Renal pelvis (tissue), 1 donor: ENCODE measurements at regions not wholly inside any gene's neighbourhood (a gene's known extent, or its start where the extent isn't known, plus 50 kb on each side); places are given as distances from the start of the nearest gene placed in this dataset.
A peak's percentile ranks its signal among the peaks of the same experiment; 100 is the strongest.

Source experiments
- DNase-seq: peaks from one replicate; pipeline ENCODE4 v3.0.0-alpha.2; 2013

GRCh38 chr13:111893607-111894443 lies 173.1 kb upstream of the SOX1 start:
- peak; percentile 57 for DNase-seq

GRCh38 chr13:111895896-111896821 lies 170.8 kb upstream of the SOX1 start:
- DNase-seq: no peak

- DNase-seq: no peak
Measured at GRCh38 chr13:111897178-111897845, 169.6 kb upstream of the SOX1 start.

- no peak for DNase-seq
Measured at GRCh38 chr13:111897846-111898215, 169.1 kb upstream of the SOX1 start.

GRCh38 chr13:111898956-111899713 lies 167.8 kb upstream of the SOX1 start:
- DNase-seq: no peak

- DNase-seq: no peak
Measured at GRCh38 chr13:111899714-111900389, 167.1 kb upstream of the SOX1 start.

- DNase-seq: peak; percentile 83
Measured at GRCh38 chr13:111900390-111901131, 166.4 kb upstream of the SOX1 start.

- DNase-seq: no peak
Measured at GRCh38 chr13:111901267-111901915, 165.6 kb upstream of the SOX1 start.

- no peak for DNase-seq
Measured at GRCh38 chr13:111902726-111903125, 164.2 kb upstream of the SOX1 start.

GRCh38 chr13:111903143-111903542 lies 163.8 kb upstream of the SOX1 start:
- DNase-seq: no peak

GRCh38 chr13:111904166-111904565 lies 162.8 kb upstream of the SOX1 start:
- no peak for DNase-seq

- no peak for DNase-seq
Measured at GRCh38 chr13:111904701-111905608, 162.0 kb upstream of the SOX1 start.

- DNase-seq: no peak
Measured at GRCh38 chr13:111905609-111905945, 161.4 kb upstream of the SOX1 start.

- no peak for DNase-seq
Measured at GRCh38 chr13:111906306-111906705, 160.6 kb upstream of the SOX1 start.

GRCh38 chr13:111906816-111907215 lies 160.1 kb upstream of the SOX1 start:
- no peak for DNase-seq

GRCh38 chr13:111907341-111907880 lies 159.5 kb upstream of the SOX1 start:
- no peak for DNase-seq

GRCh38 chr13:111908361-111908760 lies 158.6 kb upstream of the SOX1 start:
- DNase-seq: no peak

- DNase-seq: no peak
Measured at GRCh38 chr13:111908981-111909380, 158.0 kb upstream of the SOX1 start.
